HG02642 (cell line): ENCODE measurements at regions not wholly inside any gene's neighbourhood (a gene's known extent, or its start where the extent isn't known, plus 50 kb on each side); places are given as distances from the start of the nearest gene placed in this dataset.

Experiments used
- ATAC-seq: cut with Tn5 transposase; IDR thresholded peaks from one replicate; pipeline ENCODE4 v1.9.1; 2021; ENCODE audit warnings: mild to moderate bottlenecking; ENCODE audit not compliant: unreplicated experiment, poor library complexity

DNA sequence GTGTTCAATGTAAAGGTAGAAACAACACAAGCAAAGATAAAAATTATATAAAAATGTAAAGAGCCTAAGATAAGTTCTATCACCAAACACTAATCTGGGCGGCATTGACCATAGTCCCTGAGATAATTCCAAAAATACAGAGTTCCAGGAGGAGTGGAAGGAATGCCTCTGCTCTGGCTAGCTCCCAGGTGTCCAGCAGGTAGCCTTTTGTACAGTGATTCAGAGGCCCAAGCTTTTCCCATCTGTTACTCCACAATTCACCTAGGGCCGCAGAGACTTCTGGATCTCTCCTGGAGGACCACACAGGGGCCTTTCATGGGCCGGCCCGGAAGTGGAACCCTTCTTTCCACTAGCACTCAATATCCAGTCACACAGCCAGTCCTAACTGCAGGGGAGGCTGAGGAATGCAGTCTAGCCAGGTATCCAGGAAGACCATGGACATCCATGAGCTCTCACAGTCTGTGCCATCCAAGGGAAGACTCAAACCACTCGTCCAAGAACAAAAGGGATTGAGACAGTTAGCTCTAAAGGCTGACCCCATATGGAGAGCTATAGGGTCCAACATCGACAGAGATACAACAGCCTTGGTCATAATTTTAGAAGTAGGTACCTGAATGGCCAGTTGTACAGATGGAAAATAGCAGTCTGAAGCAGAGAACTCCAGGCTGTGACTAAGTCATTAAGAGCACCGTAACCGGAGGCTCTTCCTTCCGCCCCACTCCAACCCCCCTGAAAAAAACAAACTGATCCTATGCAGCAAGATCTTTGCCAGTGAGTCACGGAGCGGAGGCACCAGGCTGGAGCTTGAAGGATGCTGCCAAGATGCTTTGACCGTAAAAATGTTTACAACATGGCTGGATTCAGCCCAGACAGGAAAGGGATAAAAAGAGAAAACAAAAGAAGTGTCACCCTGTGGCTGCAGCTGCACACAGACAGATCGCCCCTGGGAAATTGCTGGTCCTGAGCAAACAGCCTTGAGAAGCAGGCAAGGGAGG is 204.8 kb downstream of the NUAK1 start:
- no peak for ATAC-seq

DNA sequence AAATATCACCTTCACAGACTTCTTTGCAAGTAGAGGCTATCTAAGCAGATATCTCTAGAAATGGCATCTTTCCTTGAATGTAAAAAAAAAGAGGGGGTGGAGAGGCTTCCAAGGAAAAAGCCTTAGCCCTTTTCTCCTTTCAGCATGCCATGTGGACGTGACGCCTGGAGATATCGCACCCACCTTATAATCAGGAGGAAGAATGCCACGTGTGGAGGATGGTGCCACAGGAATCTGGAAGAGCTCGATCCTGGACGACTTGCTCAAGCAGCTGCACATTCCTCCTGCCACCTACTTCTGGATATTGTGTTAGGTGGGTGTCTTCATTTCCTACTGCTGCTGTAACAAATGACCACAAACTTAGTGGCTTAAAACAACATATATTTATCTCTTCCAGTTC is 203.6 kb downstream of the NUAK1 start:
- ATAC-seq = no peak

DNA sequence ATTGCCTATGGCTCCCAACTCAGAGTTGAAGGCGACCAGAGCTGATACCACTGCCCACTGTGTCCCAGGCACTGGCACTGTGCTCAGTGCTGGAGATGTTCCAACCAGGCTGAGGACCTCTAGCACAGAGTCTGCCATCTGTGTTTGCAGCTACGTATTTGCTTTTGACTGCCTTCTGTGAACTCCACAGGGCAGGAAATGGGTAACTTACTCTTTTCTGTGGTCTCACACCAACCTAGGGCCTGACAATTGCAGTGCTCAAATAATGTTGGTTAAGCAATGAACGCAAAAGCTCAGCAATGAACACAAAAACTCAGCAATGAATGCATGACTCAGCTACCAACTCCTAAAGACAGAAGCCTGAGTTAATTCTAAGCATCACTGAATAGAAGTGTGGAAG is 202.8 kb downstream of the NUAK1 start:
- no peak for ATAC-seq

- ATAC-seq = no peak
Observed at GRCh38 chr12:105936496-105936895, 202.3 kb downstream of the NUAK1 start.

DNA sequence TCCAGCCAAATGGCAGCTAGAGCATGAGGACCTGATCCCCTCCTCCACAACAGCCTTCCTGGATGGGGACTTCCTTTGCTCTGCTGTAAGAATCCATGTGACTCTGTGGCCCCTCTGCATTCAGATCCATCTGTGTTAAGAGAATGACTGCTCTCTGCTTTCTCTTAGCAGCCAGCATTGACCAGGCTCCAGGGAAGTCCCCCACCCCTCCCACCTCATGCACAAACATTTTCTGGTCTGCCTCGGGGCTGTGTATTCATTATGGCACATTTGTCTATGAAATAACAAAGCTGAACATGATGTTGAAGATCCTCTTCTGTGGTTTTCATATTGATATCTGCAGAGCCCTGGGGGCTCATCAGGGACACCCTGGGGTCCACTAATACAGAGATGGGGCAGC is 201.7 kb downstream of the NUAK1 start:
- no peak for ATAC-seq

- ATAC-seq = no peak
Observed at GRCh38 chr12:105939181-105939721, 199.5 kb downstream of the NUAK1 start.

- no peak for ATAC-seq
Observed at GRCh38 chr12:105942281-105942680, 196.5 kb downstream of the NUAK1 start.

DNA sequence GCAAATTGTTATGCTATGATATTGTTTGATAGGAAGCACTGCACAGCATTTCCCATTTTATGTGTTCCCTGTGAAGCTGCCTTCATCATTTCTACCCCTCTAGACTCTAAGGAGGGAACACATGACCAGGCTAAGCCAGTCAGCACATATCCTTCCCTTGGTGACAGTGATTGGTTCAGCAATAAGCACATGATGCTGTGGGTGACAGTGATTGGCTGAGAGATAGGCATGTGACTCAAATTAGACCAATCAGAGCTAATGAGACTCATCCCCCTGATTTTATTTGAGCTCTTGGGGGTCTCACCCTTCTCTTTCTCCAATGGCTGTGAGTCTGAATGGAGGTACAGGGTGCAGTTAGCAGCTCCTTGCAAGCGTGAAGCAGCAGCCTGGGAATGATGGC is 195.2 kb downstream of the NUAK1 start:
- ATAC-seq = no peak

DNA sequence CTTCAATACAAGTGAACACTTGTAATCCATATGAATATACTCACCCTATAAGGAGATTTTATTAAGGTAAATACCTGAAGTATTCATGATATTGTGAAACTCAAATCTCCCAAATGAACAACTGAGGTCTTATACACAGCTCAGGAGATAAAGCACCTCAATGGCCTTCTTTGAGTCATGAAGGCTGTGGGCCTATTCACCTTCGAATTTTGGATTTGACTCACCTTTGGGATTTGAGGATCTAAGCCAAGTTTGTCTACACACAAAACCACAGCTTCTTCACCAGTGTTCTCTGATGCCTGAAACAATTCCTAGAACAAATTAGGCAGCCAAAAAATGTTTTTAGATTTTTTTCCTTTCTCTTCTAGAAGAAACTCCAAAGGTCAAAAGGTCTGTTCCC is 194.1 kb downstream of the NUAK1 start:
- ATAC-seq = no peak

DNA sequence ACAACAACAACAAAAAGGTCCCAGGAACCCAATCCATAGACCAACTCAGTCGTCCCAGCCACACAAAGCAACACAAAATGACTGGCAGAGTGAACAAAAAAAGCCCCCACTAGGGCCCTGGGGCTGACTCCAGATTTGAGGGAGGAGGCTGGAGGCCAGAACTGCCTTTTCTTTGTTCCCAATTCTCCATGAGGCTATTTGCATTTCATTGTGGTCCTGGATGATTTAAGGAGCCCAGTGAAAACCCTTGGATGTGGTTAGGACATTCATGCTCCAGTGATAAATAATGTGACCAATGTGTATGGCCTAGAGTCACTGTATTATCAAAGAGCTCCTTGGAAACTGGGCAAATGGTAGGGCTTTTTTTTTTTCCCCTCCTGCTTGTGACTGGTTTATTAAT is 192.9 kb downstream of the NUAK1 start:
- ATAC-seq = no peak

DNA sequence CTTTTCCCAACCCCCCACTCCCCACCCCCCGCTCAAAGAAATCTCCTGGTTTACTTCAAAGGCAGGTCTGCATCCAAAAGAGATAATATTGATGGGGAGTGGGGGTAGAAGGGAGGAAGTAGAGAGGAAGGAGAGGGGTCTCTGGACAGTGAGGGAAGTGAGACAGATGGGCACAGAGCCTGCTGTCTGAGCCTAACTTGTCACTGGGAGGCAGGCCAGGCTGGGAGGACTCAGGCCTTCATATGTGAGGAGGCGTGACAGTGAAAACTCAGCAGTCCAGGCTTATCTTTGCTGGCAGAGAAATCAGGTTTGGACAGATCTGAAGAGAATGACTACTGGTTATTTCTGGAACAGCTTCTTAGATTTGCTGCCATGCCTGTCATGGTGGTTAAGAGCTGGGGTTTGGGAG is 192.3 kb downstream of the NUAK1 start:
- ATAC-seq = no peak

GRCh38 chr12:105947906-105948305 is 190.8 kb downstream of the NUAK1 start:
- ATAC-seq = no peak

DNA sequence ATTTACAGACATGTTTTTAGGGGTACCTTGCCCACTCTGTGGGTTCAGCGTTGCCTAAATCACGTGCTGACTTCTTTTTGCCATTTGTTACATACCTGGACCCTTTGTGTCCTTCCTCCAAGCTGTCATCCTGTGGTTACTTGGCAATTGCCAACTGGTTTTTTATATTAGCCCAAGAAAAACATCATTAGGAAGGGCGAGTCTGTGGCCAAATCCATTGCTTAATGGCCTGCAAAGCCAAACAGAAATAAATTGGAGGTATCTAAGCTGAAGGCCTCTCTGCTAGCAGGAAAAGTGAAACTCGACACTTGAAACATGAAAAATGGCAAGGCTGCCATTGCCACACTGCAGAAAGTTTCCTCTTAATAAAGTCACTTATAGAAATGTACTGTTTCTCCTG is 190.4 kb downstream of the NUAK1 start:
- no peak for ATAC-seq

DNA sequence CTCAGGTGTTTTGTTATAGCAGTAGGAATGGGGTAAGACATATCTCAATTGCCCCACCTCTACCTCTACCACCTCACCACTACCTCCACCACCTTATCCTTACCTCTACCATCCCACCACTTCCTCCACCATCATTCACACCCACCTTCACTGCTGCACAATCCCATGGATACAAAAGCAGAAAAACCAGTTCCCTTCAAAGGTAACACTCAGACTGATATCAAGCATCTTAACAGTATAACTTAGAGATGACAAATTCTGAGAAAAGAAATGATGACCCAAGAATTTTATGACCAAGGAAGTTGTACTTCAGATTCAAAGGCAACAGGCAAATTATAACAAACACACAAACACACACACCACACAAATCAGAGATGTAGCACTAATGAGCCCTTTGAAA is 189.4 kb downstream of the NUAK1 start:
- no peak for ATAC-seq

DNA sequence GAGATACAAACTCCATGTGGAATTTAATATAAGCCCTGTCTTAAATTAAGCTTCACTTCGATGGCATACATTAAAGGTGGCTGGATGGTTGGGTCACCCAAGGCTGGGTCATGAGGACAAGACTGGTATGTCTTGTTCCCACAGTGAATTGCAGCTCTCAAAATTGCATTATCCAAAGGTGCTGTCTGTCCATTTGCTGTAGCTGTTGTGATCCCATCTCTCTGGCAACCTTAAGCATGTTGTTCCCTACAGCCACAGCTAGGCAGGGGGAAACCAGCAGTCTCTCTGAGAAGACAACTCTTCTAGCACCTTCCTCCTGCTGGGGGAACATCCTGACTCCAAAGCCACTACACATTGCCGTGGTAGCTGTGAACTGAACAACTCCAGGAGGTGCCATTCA is 187.0 kb downstream of the NUAK1 start:
- no peak for ATAC-seq

DNA sequence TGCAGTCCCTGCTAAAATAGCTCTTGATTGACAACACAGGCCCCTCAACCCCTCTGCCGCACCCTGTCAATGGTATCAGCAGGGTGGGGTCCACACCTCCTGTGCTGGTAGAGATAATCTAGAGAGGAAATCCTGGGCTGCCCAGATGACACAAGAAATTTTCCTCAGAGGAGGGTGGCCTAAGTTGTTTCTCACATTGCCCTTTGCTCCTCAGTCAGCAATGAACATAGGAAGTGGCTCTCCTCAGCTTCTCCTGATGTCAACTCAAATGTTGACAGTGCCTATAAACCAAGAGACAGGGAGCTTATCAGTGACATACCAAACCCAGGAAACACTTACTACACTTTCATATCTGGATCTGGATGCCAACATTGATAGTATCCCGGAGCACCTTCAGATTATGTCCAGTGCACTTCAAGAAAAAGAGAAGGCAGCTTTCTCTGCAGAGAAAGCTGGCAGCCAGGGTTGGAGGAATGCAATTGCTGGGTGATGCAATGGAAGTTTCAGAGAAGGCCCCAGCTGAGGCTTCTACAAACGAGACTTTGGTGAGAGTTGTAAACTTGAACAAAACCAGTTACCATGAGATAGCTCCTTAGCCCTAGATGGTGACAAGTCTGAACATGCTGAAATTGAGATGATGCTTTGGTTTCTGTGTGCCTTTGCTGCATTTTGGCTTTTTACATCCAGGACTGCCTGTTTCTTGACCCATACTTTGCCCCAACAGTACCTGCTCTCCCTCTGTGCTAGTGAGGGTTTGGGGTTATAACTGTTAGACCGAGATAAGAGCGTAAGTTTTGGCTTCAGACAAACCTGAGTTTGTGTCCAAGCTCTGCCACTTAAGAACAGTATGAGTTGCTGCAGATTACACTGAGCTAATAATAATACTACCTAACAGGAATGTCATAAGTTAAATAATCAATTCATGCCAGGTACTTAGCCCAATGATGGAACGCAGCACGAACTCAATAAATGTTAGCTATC is 183.5 kb downstream of the NUAK1 start:
- ATAC-seq = no peak

DNA sequence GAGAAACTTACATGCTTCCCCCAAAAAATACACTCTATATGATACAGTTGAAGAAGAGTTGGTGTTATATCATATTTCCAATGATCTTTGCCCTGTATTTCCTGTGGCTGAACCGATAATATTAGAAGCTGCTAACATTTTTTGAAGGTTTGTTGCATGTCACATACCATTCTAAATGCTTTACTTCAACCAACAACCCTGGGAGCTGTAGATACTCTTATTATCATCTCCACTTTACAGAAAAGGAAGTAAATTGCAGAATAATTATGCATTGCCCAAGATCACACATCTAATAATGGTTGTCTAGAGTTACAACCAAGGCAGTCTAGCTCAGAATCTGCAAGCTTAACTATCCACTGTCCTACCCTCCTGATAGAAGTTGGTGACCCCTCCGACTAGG is 182.8 kb downstream of the NUAK1 start:
- no peak for ATAC-seq

GRCh38 chr12:105956662-105957457 is 181.9 kb downstream of the NUAK1 start:
- no peak for ATAC-seq

- no peak for ATAC-seq
Observed at GRCh38 chr12:105960319-105961083, 178.3 kb downstream of the NUAK1 start.
